Vagina (tissue), 2 donors: ENCODE measurements at regions not wholly inside any gene's neighbourhood (a gene's known extent, or its start where the extent isn't known, plus 50 kb on each side); places are given as distances from the start of the nearest gene placed in this dataset.

Source experiments
- POLR2A ChIP-seq, 2 donors: fragments of 450-650 bp; IDR thresholded peaks; one replicate each; pipeline ENCODE4 v1.6.1; 2017; ENCODE audit warnings: antibody characterized with exemption in 2 of 2, mild to moderate bottlenecking in 2 of 2, moderate library complexity in 2 of 2
- POLR2AphosphoS5 ChIP-seq, 2 donors: sonication (generic); formaldehyde crosslinking; IDR thresholded peaks; one replicate each; pipeline ENCODE4 v1.9.0; 2017; ENCODE audit warnings: antibody characterized with exemption in 2 of 2, mild to moderate bottlenecking in 2 of 2, low read depth in 1 of 2; ENCODE audit not compliant: insufficient read depth in 1 of 2

DNA sequence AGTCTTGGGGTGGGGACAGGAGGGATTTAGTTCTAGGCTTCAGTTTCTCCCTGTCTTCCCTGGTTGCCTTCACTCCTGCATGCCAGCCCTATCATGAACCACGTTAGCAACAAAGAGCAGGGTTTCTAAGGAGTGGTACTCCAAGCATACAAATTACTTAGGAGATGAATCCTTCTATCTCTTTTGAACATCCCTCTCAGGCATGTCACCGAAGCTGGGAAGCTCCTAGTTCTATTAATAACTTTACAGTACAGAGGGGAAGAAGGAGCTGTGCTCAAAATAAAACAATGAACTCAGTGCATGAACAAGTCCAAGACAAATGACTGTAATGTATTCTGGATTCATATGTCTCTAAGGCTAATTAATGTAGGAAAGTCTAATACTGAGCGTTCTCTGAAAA, 450.6 kb upstream of the RASGEF1B start:
- TF ChIP-seq POLR2AphosphoS5 (IDR thresholded peaks at IDR 0.05; ENCODE audit: insufficient read depth in 1 of 2, low read depth in 1 of 2) (no peak), POLR2A (IDR thresholded peaks at IDR 0.05) (no peak)
